ENCODE measurements at regions not wholly inside any gene's neighbourhood (a gene's known extent, or its start where the extent isn't known, plus 50 kb on each side); places are given as distances from the start of the nearest gene placed in this dataset.

- TF ChIP-seq CTCF (conservative IDR thresholded peaks at IDR 0.05; ENCODE audit: low read depth, low read length) (no peak), EZH2 (IDR thresholded peaks at IDR 0.05; ENCODE audit: low read length, unreplicated experiment) (no peak), EZH2phosphoT487 (IDR thresholded peaks at IDR 0.05; ENCODE audit: borderline replicate concordance, low read length) (no peak)
- ChIA-PET CTCF (no interaction called here), POLR2A (ENCODE audit: unreplicated experiment) (no interaction called here)
- H3K4me1 ChIP-seq (ENCODE audit: insufficient read depth, low read length): peaks cover 6% of the 10 kb centered on the region; the same call in 1 of the 2 replicates
- H3K9me2 ChIP-seq (replicated peaks; ENCODE audit: low read length): no peaks in the 10 kb centered on the region
- H3K79me2 ChIP-seq (ENCODE audit: low read length): no peaks in the 10 kb centered on the region
- no peaks in the 10 kb centered on the region for H3F3A ChIP-seq (ENCODE audit: low read length, unreplicated experiment)
- H3K36me3 ChIP-seq (ENCODE audit: low read depth, low read length): no peaks in the 10 kb centered on the region
- DNase-seq (no peak), ATAC-seq (no peak)
- no peak overlapping the region for H3K4me3 ChIP-seq (ENCODE audit: low read length)
- BruUV-seq (replicated peaks): no TSS peak
- no peak overlapping the region for H3K27ac ChIP-seq (ENCODE audit: low read length)
- no peaks in the 10 kb centered on the region for H4K20me1 ChIP-seq (ENCODE audit: low read length)
- no peak overlapping the region for H3K4me2 ChIP-seq (ENCODE audit: low read length)
- no peak overlapping the region for H2AFZ ChIP-seq (ENCODE audit: low read length)
- no peaks in the 10 kb centered on the region for H3K9me3 ChIP-seq (ENCODE audit: low read length)
- no peak overlapping the region for H3K9ac ChIP-seq (ENCODE audit: low read length)
- intact Hi-C loops (cut with micrococcal nuclease): no loop called here
- H3K27me3 ChIP-seq (ENCODE audit: low read length): no peaks in the 10 kb centered on the region
Measured at GRCh38 chr10:4266416-4267085, 481.5 kb upstream of the KLF6 start.

GRCh38 chr10:4265964-4266363, 481.0 kb upstream of the KLF6 start:
- no peaks in the 10 kb centered on the region for H3K79me2 ChIP-seq (ENCODE audit: low read length)
- no peaks in the 10 kb centered on the region for H3F3A ChIP-seq (ENCODE audit: low read length, unreplicated experiment)
- no peak overlapping the region for H3K9ac ChIP-seq (ENCODE audit: low read length)
- no peaks in the 10 kb centered on the region for H3K36me3 ChIP-seq (ENCODE audit: low read depth, low read length)
- ChIA-PET CTCF (interaction anchor here (0.6 kb wide), 1 partner anchor 328 kb away, joined by 4 read pairs; no protein-coding TSS in a partner anchor), POLR2A (ENCODE audit: unreplicated experiment) (no interaction called here)
- H3K27ac ChIP-seq (ENCODE audit: low read length): no peak overlapping the region
- H3K9me2 ChIP-seq (replicated peaks; ENCODE audit: low read length): no peaks in the 10 kb centered on the region
- H3K4me1 ChIP-seq (ENCODE audit: insufficient read depth, low read length): peaks cover 6% of the 10 kb centered on the region; the same call in 1 of the 2 replicates
- no peaks in the 10 kb centered on the region for H3K27me3 ChIP-seq (ENCODE audit: low read length)
- DNase-seq (no peak), ATAC-seq (no peak)
- no peak overlapping the region for H2AFZ ChIP-seq (ENCODE audit: low read length)
- no peak overlapping the region for H3K4me2 ChIP-seq (ENCODE audit: low read length)
- TF ChIP-seq CTCF (conservative IDR thresholded peaks at IDR 0.05; ENCODE audit: low read depth, low read length): no peak
- TF ChIP-seq EZH2 (IDR thresholded peaks at IDR 0.05; ENCODE audit: low read length, unreplicated experiment): no peak
- no TSS peak for BruUV-seq (replicated peaks)
- intact Hi-C loops (cut with micrococcal nuclease): no loop called here
- no peaks in the 10 kb centered on the region for H3K9me3 ChIP-seq (ENCODE audit: low read length)
- no peaks in the 10 kb centered on the region for H4K20me1 ChIP-seq (ENCODE audit: low read length)
- H3K4me3 ChIP-seq (ENCODE audit: low read length): no peak overlapping the region

- no peaks in the 10 kb centered on the region for H3K9me2 ChIP-seq (replicated peaks; ENCODE audit: low read length)
- ATAC-seq: no peak
- no peak for DNase-seq
- no peak overlapping the region for H3K9ac ChIP-seq (ENCODE audit: low read length)
- no peak overlapping the region for H2AFZ ChIP-seq (ENCODE audit: low read length)
- intact Hi-C loops (cut with micrococcal nuclease): no loop called here
- no peak for TF ChIP-seq EZH2 (IDR thresholded peaks at IDR 0.05; ENCODE audit: low read length, unreplicated experiment)
- TF ChIP-seq CTCF (conservative IDR thresholded peaks at IDR 0.05; ENCODE audit: low read depth, low read length): no peak
- TF ChIP-seq EZH2phosphoT487 (IDR thresholded peaks at IDR 0.05; ENCODE audit: borderline replicate concordance, low read length): no peak
- H3K79me2 ChIP-seq (ENCODE audit: low read length): no peaks in the 10 kb centered on the region
- peaks cover 4% of the 10 kb centered on the region; the same call in 1 of the 2 replicates for H3K4me1 ChIP-seq (ENCODE audit: insufficient read depth, low read length)
- CTCF ChIA-PET: no interaction called here
- no peak overlapping the region for H3K4me2 ChIP-seq (ENCODE audit: low read length)
- POLR2A ChIA-PET (ENCODE audit: unreplicated experiment): no interaction called here
- no TSS peak for BruUV-seq (replicated peaks)
- no peaks in the 10 kb centered on the region for H3F3A ChIP-seq (ENCODE audit: low read length, unreplicated experiment)
- no peaks in the 10 kb centered on the region for H4K20me1 ChIP-seq (ENCODE audit: low read length)
- no peaks in the 10 kb centered on the region for H3K36me3 ChIP-seq (ENCODE audit: low read depth, low read length)
- H3K27me3 ChIP-seq (ENCODE audit: low read length): no peaks in the 10 kb centered on the region
- no peaks in the 10 kb centered on the region for H3K9me3 ChIP-seq (ENCODE audit: low read length)
- no peak overlapping the region for H3K4me3 ChIP-seq (ENCODE audit: low read length)
- H3K27ac ChIP-seq (ENCODE audit: low read length): no peak overlapping the region
Measured at GRCh38 chr10:4264209-4264865, 479.3 kb upstream of the KLF6 start.

Data from PC-3 (cell line).